Activated CD4-positive, alpha-beta T cell treated with anti-CD3 and anti-CD28 coated beads for 36 hours (primary cell): ENCODE measurements at regions not wholly inside any gene's neighbourhood (a gene's known extent, or its start where the extent isn't known, plus 50 kb on each side); places are given as distances from the start of the nearest gene placed in this dataset.

Source experiments
- ATAC-seq: fragments of 200-7000 bp; cut with Tn5 transposase; one replicate; pipeline ENCODE4 v1.10.0; 2021; ENCODE audit warnings: mild to moderate bottlenecking, moderate library complexity
- CTCF ChIA-PET: fragments of 350-600 bp; sonication (Branson Sonifier 250); formaldehyde crosslinking; loops from one replicate; lab custom pipeline; 2021; ENCODE audit warnings: antibody characterized with exemption; lab: Charles Lee
- POLR2A ChIA-PET: fragments of 350-600 bp; sonication (Branson Sonifier 250); formaldehyde crosslinking; loops from one replicate; lab custom pipeline; 2021; ENCODE audit warnings: antibody characterized with exemption, inconsistent platforms; lab: Charles Lee
- DNase-seq: peaks from one replicate; pipeline ENCODE4 v3.0.0-alpha.2; 2020
- H3K27ac Mint-ChIP-seq: one replicate; pipeline ENCODE4 v1.8.0; 2021; ENCODE audit warnings: mixed read lengths
- H3K27me3 Mint-ChIP-seq: one replicate; pipeline ENCODE4 v1.8.0; 2021; ENCODE audit warnings: mixed read lengths
- H3K36me3 Mint-ChIP-seq: one replicate; pipeline ENCODE4 v1.8.0; 2021; ENCODE audit warnings: low read depth, mixed read lengths
- H3K4me1 Mint-ChIP-seq: one replicate; pipeline ENCODE4 v1.8.0; 2021; ENCODE audit warnings: mixed read lengths
- H3K4me3 Mint-ChIP-seq: one replicate; pipeline ENCODE4 v1.8.0; 2021; ENCODE audit warnings: mild to moderate bottlenecking, moderate library complexity, mixed read lengths
- H3K9me3 Mint-ChIP-seq: one replicate; pipeline ENCODE4 v1.8.0; 2021; ENCODE audit warnings: low read depth, mixed read lengths
- intact Hi-C, 2 experiments: fragments of 100-400 bp; cut with DNase I in 1 of 2; cut with micrococcal nuclease in 1 of 2; formaldehyde crosslinking; loops; one replicate each; pipeline versions ENCODE4 v1.14.2 to v1.15.1; 2022 to 2024; cut with DNase I, micrococcal nuclease

- Mint-ChIP-seq H3K9me3 (no peaks in the 10 kb centered on the region), H3K4me1 (no peaks in the 10 kb centered on the region), H3K27ac (no peak overlapping the region), H3K36me3 (no peaks in the 10 kb centered on the region), H3K4me3 (no peak overlapping the region), H3K27me3 (no peaks in the 10 kb centered on the region)
- DNase-seq (no peak), ATAC-seq (peak; percentile 30)
- POLR2A ChIA-PET: no interaction called here
- intact Hi-C loops: no loop called here
- CTCF ChIA-PET: interaction anchor here (0.6 kb wide), 1 partner anchor 54 kb away, joined by 3 read pairs; no protein-coding TSS in a partner anchor
Observed at GRCh38 chr5:175599210-175599609, 58.7 kb upstream of the HRH2 start.

- DNase-seq: no peak
- Mint-ChIP-seq H3K9me3 (no peaks in the 10 kb centered on the region), H3K27me3 (no peaks in the 10 kb centered on the region), H3K36me3 (no peaks in the 10 kb centered on the region), H3K4me3 (no peak overlapping the region), H3K4me1 (peaks cover 10% of the 10 kb centered on the region), H3K27ac (no peak overlapping the region)
- ChIA-PET POLR2A (interaction anchor here (0.6 kb wide), 1 partner anchor 258 kb away, joined by 7 read pairs; no protein-coding TSS in a partner anchor), CTCF (interaction anchor here (0.9 to 1.6 kb wide), 3 partner anchors 28 to 114 kb away, joined by 3 to 7 read pairs (median 5); no protein-coding TSS in a partner anchor)
- no peak for ATAC-seq
- intact Hi-C loops: no loop called here
Observed at GRCh38 chr5:175603987-175604739, 53.7 kb upstream of the HRH2 start.

GRCh38 chr5:175606409-175606808 is 51.5 kb upstream of the HRH2 start:
- CTCF ChIA-PET: interaction anchor here (0.6 to 1.6 kb wide), 3 partner anchors 72 to 1024 kb away, joined by 3 to 9 read pairs (median 3); partner anchors contain the start of gene SNCB
- H3K36me3 Mint-ChIP-seq: no peaks in the 10 kb centered on the region
- POLR2A ChIA-PET: no interaction called here

More at GRCh38 chr5:175606409-175606808, 51.5 kb upstream of the HRH2 start:
- peaks cover 3% of the 10 kb centered on the region for H3K27me3 Mint-ChIP-seq
- H3K27ac Mint-ChIP-seq: no peak overlapping the region
- intact Hi-C loops: no loop called here
- ATAC-seq: no peak
- peaks cover 17% of the 10 kb centered on the region for H3K4me1 Mint-ChIP-seq
- DNase-seq: no peak
- H3K4me3 Mint-ChIP-seq: no peak overlapping the region
- H3K9me3 Mint-ChIP-seq: no peaks in the 10 kb centered on the region
